Peyer's patch (tissue), 4 donors: ENCODE measurements at regions not wholly inside any gene's neighbourhood (a gene's known extent, or its start where the extent isn't known, plus 50 kb on each side); places are given as distances from the start of the nearest gene placed in this dataset.

Experiments
- POLR2A ChIP-seq, 2 donors: fragments of 450-650 bp; IDR thresholded peaks; one replicate each; pipeline ENCODE4 v1.5.1; 2017; ENCODE audit warnings: antibody characterized with exemption in 2 of 2, mild to moderate bottlenecking in 2 of 2, moderate library complexity in 2 of 2
- TF ChIP-seq, protein P1 (sequence below), 6 experiments: fragments of 450-650 bp in 4 of 6; fragments of 200-600 bp in 2 of 6; sonication (generic) in 1 of 6; IDR thresholded peaks; one replicate each; pipeline ENCODE4 v1.5.1; 2017 to 2019; ENCODE audit warnings: antibody characterized with exemption in 6 of 6, mild to moderate bottlenecking in 3 of 6, moderate library complexity in 1 of 6

DNA sequence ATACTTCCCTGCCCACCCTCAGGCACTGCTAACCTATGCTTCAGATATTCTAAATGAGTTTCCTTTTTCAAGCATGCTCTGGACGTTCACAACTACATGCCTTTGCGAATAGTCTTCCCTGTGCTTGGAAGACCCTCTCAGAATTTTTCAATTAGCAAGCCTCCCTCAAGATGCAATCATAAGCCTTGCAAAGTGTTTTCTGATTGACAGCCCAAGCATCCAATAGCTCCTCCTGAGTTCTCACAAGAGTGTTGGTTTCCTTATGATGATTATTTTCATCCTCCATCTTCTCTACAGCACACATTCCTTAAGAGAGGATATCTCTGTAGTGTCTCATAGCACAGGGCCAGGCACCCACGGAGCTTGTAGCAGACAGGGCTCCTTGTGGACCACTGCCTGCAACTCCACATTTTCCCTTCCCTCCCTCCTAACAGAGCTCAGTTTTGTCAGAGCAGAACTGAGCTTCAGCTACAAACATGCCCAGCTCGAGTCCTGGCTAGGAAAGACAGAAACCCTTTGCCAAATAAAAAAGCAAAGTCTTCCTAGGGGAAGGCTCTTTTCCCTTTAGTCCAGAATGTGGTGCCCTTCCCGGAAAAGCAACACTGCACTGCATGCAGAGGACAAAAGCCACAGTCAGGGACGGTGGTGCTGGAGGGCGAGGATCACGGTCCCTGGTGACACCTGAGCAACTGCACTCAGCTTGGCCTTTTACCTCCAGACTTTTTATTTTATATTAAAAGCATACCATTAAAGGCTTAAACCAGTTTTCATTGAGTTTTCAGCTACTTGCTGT, 819.8 kb upstream of the ID2 start:
- TF ChIP-seq, protein P1, sequence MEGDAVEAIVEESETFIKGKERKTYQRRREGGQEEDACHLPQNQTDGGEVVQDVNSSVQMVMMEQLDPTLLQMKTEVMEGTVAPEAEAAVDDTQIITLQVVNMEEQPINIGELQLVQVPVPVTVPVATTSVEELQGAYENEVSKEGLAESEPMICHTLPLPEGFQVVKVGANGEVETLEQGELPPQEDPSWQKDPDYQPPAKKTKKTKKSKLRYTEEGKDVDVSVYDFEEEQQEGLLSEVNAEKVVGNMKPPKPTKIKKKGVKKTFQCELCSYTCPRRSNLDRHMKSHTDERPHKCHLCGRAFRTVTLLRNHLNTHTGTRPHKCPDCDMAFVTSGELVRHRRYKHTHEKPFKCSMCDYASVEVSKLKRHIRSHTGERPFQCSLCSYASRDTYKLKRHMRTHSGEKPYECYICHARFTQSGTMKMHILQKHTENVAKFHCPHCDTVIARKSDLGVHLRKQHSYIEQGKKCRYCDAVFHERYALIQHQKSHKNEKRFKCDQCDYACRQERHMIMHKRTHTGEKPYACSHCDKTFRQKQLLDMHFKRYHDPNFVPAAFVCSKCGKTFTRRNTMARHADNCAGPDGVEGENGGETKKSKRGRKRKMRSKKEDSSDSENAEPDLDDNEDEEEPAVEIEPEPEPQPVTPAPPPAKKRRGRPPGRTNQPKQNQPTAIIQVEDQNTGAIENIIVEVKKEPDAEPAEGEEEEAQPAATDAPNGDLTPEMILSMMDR (IDR thresholded peaks at IDR 0.05), result no peak
- no peak for TF ChIP-seq POLR2A (IDR thresholded peaks at IDR 0.05)
